ENCODE measurements at regions not wholly inside any gene's neighbourhood (a gene's known extent, or its start where the extent isn't known, plus 50 kb on each side); places are given as distances from the start of the nearest gene placed in this dataset.

DNA sequence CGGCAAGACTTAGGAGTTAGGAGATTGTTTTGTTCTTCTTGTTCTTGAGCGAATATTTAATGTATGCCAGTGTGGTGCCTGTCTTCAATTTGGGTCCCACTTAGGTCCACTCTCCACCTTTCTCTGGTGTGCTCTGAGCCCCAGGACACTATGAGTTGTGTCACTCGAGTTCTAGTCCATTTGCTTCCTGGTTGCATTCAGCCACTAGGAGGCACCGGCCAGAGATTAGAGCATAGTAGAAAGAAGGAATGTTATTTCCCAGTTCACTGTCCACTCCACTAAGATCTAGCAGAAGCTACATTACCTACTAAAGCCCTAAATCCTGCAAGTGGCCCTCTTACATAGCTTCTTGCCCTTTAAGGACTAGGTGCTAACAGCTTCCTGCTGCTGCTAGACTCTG lies 326.9 kb downstream of the NAF1 start:
- TF ChIP-seq, protein P1, sequence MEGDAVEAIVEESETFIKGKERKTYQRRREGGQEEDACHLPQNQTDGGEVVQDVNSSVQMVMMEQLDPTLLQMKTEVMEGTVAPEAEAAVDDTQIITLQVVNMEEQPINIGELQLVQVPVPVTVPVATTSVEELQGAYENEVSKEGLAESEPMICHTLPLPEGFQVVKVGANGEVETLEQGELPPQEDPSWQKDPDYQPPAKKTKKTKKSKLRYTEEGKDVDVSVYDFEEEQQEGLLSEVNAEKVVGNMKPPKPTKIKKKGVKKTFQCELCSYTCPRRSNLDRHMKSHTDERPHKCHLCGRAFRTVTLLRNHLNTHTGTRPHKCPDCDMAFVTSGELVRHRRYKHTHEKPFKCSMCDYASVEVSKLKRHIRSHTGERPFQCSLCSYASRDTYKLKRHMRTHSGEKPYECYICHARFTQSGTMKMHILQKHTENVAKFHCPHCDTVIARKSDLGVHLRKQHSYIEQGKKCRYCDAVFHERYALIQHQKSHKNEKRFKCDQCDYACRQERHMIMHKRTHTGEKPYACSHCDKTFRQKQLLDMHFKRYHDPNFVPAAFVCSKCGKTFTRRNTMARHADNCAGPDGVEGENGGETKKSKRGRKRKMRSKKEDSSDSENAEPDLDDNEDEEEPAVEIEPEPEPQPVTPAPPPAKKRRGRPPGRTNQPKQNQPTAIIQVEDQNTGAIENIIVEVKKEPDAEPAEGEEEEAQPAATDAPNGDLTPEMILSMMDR (IDR thresholded peaks at IDR 0.05) = no peak
- no peak for TF ChIP-seq POLR2A (IDR thresholded peaks at IDR 0.05)
